ENCODE measurements at regions not wholly inside any gene's neighbourhood (a gene's known extent, or its start where the extent isn't known, plus 50 kb on each side); places are given as distances from the start of the nearest gene placed in this dataset.
"Not testable (repeated sequence)": the region's sequence is repeated elsewhere in the genome, so short reads cannot be mapped to it uniquely, and the experiment has no call there.

- DNase-seq = peak in 17 of 58 donors; percentile 12 to 46 (median 25)
Observed at GRCh38 chr9:757246-757881, 84.1 kb upstream of the DMRT1 start.

GRCh38 chr9:758146-758545 lies 83.4 kb upstream of the DMRT1 start:
- DNase-seq = no peak

GRCh38 chr9:759541-759940 lies 82.0 kb upstream of the DMRT1 start:
- no peak for DNase-seq

GRCh38 chr9:759983-760736 lies 81.3 kb upstream of the DMRT1 start:
- DNase-seq = no peak

GRCh38 chr9:761176-761792 lies 80.2 kb upstream of the DMRT1 start:
- peak in 5 of 58 donors; percentile 8 to 45 (median 24) for DNase-seq

GRCh38 chr9:761793-762560 lies 79.5 kb upstream of the DMRT1 start:
- no peak for DNase-seq

GRCh38 chr9:763692-764091 lies 77.8 kb upstream of the DMRT1 start:
- DNase-seq = no peak

- peak in 22 of 58 donors; percentile 4 to 52 (median 18) for DNase-seq
Observed at GRCh38 chr9:764105-764524, 77.4 kb upstream of the DMRT1 start.

- no peak for DNase-seq
Observed at GRCh38 chr9:764986-765385, 76.5 kb upstream of the DMRT1 start.

GRCh38 chr9:767061-767561 lies 74.4 kb upstream of the DMRT1 start:
- DNase-seq = not testable (repeated sequence)

GRCh38 chr9:776086-776485 lies 65.4 kb upstream of the DMRT1 start:
- DNase-seq = no peak

GRCh38 chr9:777978-778377 lies 63.5 kb upstream of the DMRT1 start:
- DNase-seq = no peak

- DNase-seq = no peak
Observed at GRCh38 chr9:784202-784601, 57.3 kb upstream of the DMRT1 start.

GRCh38 chr9:784916-785315 lies 56.6 kb upstream of the DMRT1 start:
- no peak for DNase-seq

- no peak for DNase-seq
Observed at GRCh38 chr9:785997-786396, 55.5 kb upstream of the DMRT1 start.

- DNase-seq = no peak
Observed at GRCh38 chr9:786405-786804, 55.1 kb upstream of the DMRT1 start.

- no peak for DNase-seq
Observed at GRCh38 chr9:788777-789176, 52.7 kb upstream of the DMRT1 start.
